ENCODE measurements at regions not wholly inside any gene's neighbourhood (a gene's known extent, or its start where the extent isn't known, plus 50 kb on each side); places are given as distances from the start of the nearest gene placed in this dataset.

DNA sequence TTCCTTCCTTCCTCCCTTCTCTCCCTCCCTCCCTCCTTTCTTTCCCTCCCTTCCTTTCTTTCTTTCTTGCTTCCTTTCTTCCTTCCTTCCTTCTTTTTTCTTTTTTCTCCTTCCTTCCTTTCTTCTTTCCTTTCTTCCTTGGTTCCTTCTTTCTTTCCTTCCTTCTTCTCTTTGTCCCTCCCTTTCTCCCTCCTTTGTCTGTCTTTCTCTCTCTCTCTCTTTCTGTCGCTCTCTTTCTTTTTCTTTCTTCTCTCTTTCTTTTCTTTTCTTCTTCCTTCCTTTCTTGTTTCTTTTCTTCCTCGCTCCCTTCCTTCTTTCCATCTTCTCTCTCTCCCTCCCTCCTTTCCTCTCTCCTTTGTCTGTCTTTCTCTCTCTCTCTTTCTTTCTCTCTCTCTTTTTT lies 601.9 kb upstream of the JAG1 start:
- H3K27me3 ChIP-seq (replicated peaks) = no peaks in the 10 kb centered on the region
- H3K4me3 ChIP-seq (ENCODE audit: low read depth, low read length) = no peak overlapping the region
- DNase-seq = no peak
- no peaks in the 10 kb centered on the region for H3K36me3 ChIP-seq (replicated peaks)
- TF ChIP-seq, protein P1, sequence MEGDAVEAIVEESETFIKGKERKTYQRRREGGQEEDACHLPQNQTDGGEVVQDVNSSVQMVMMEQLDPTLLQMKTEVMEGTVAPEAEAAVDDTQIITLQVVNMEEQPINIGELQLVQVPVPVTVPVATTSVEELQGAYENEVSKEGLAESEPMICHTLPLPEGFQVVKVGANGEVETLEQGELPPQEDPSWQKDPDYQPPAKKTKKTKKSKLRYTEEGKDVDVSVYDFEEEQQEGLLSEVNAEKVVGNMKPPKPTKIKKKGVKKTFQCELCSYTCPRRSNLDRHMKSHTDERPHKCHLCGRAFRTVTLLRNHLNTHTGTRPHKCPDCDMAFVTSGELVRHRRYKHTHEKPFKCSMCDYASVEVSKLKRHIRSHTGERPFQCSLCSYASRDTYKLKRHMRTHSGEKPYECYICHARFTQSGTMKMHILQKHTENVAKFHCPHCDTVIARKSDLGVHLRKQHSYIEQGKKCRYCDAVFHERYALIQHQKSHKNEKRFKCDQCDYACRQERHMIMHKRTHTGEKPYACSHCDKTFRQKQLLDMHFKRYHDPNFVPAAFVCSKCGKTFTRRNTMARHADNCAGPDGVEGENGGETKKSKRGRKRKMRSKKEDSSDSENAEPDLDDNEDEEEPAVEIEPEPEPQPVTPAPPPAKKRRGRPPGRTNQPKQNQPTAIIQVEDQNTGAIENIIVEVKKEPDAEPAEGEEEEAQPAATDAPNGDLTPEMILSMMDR (IDR thresholded peaks at IDR 0.05; ENCODE audit: low read depth, low read length, missing control alignments) = no peak
- in situ Hi-C loops (cut with HindIII; ENCODE audit: low pct_ligation_motif_present, low sequenced_read_pairs) = no loop called here
- no peak overlapping the region for H3K27ac ChIP-seq

GRCh38 chr20:11277170-11277569 lies 603.4 kb upstream of the JAG1 start:
- DNase-seq = no peak
- TF ChIP-seq, protein P1 (IDR thresholded peaks at IDR 0.05; ENCODE audit: low read depth, low read length, missing control alignments) = no peak
- Histone ChIP-seq H3K36me3 (replicated peaks) (no peaks in the 10 kb centered on the region), H3K27ac (no peak overlapping the region), H3K4me3 (ENCODE audit: low read depth, low read length) (no peak overlapping the region), H3K27me3 (replicated peaks) (no peaks in the 10 kb centered on the region)
- in situ Hi-C loops (cut with HindIII; ENCODE audit: low pct_ligation_motif_present, low sequenced_read_pairs) = no loop called here

DNA sequence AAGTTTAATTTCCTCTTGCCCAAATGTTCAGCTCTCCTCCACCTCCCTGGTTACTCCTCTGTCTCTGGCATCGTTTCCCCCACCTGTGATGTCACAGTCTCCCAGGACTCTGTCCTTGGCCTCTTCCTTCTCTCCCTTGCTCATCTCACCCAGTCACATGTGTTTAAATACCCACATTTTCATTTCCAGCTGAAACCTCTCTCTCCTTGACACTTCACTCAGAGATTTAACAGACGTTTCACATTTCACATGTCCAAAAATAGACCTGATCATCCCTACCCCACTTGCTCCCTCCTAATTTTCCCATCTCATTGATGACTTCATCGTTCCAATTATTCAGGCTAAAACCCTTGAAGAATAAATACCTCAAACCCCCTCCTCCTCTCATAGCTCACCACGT lies 604.1 kb upstream of the JAG1 start:
- H3K36me3 ChIP-seq (replicated peaks) = no peaks in the 10 kb centered on the region
- no peak overlapping the region for H3K27ac ChIP-seq
- TF ChIP-seq, protein P1 (IDR thresholded peaks at IDR 0.05; ENCODE audit: low read depth, low read length, missing control alignments) = no peak
- no peaks in the 10 kb centered on the region for H3K27me3 ChIP-seq (replicated peaks)
- no peak overlapping the region for H3K4me3 ChIP-seq (ENCODE audit: low read depth, low read length)
- in situ Hi-C loops (cut with HindIII; ENCODE audit: low pct_ligation_motif_present, low sequenced_read_pairs) = no loop called here
- no peak for DNase-seq

GRCh38 chr20:11278461-11278860 lies 604.7 kb upstream of the JAG1 start:
- DNase-seq = no peak
- in situ Hi-C loops (cut with HindIII; ENCODE audit: low pct_ligation_motif_present, low sequenced_read_pairs) = no loop called here
- Histone ChIP-seq H3K4me3 (ENCODE audit: low read depth, low read length) (no peak overlapping the region), H3K27me3 (replicated peaks) (no peaks in the 10 kb centered on the region), H3K27ac (no peak overlapping the region), H3K36me3 (replicated peaks) (no peaks in the 10 kb centered on the region)
- TF ChIP-seq, protein P1 (IDR thresholded peaks at IDR 0.05; ENCODE audit: low read depth, low read length, missing control alignments) = no peak

DNA sequence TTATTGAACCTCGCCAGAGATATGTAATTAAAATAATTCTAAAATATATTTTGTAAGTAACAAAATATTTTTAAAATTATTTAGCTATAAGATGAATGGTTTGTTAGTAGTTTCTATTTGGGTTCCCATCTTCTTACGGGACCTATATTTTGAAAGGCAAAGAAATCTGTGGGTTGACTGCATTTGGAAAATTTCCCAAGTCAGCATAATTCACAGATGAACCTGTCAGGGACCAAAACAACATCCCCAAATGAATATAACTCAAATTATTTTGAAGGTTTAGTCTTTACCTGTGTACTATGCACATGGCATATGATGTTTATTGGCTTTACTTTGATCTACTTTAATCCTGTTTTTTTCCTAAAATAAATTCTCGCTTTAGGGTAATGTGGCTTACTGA lies 607.4 kb upstream of the JAG1 start:
- no peak overlapping the region for H3K4me3 ChIP-seq (ENCODE audit: low read depth, low read length)
- H3K27ac ChIP-seq = no peak overlapping the region
- in situ Hi-C loops (cut with HindIII; ENCODE audit: low pct_ligation_motif_present, low sequenced_read_pairs) = no loop called here
- no peaks in the 10 kb centered on the region for H3K27me3 ChIP-seq (replicated peaks)
- TF ChIP-seq, protein P1 (IDR thresholded peaks at IDR 0.05; ENCODE audit: low read depth, low read length, missing control alignments) = no peak
- no peak for DNase-seq
- H3K36me3 ChIP-seq (replicated peaks) = no peaks in the 10 kb centered on the region

- no peaks in the 10 kb centered on the region for H3K36me3 ChIP-seq (replicated peaks)
- H3K27me3 ChIP-seq (replicated peaks) = no peaks in the 10 kb centered on the region
- H3K27ac ChIP-seq = no peak overlapping the region
- in situ Hi-C loops (cut with HindIII; ENCODE audit: low pct_ligation_motif_present, low sequenced_read_pairs) = no loop called here
- H3K4me3 ChIP-seq (ENCODE audit: low read depth, low read length) = no peak overlapping the region
- no peak for DNase-seq
- TF ChIP-seq, protein P1 (IDR thresholded peaks at IDR 0.05; ENCODE audit: low read depth, low read length, missing control alignments) = no peak
Observed at GRCh38 chr20:11281768-11282167, 608.0 kb upstream of the JAG1 start.
